Kasumi-1 (cell line): ENCODE measurements at regions not wholly inside any gene's neighbourhood (a gene's known extent, or its start where the extent isn't known, plus 50 kb on each side); places are given as distances from the start of the nearest gene placed in this dataset.
"Not testable (repeated sequence)": the region's sequence is repeated elsewhere in the genome, so short reads cannot be mapped to it uniquely, and the experiment has no call there.

Source experiments
- DNase-seq, 2 experiments: peaks; one replicate each; lab custom pipeline; 2025; lab: John Stamatoyannopoulos, UW

DNA sequence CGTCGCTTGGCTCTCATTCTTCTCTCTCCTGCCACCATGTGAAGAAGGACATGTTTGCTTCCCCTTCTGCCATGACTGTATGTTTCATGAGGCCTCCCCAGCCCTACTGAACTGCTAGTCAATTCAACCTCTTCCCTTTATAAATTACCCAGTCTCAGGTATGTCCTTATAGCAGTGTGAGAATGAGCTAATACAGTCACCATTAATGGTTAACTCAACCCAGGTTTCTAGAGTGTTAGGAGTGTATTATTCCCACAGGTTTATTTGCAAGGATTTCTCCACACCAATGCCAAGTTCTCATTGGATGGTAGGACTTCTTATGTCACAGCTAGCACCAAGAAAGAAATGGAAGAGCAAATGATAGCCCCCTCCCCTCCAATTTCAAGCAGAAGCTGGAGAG, 71.9 kb downstream of the DYNAP start:
- no peak for DNase-seq

DNA sequence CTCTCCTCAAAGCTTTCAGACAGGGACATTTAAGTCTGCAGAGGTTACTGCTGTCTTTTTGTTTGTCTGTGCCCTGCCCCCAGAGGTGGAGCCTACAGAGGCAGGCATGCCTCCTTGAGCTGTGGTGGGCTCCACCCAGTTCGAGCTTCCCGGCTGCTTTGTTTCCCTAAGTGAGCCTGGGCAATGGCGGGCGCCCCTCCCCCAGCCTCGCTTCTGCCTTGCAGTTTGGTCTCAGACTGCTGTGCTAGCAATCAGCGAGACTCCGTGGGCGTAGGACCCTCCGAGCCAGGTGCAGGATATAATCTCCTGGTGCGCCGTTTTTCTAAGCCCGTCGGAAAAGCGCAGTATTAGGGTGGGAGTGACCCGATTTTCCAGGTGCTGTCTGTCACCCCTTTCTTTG, 78.7 kb downstream of the DYNAP start:
- not testable (repeated sequence) for DNase-seq

DNA sequence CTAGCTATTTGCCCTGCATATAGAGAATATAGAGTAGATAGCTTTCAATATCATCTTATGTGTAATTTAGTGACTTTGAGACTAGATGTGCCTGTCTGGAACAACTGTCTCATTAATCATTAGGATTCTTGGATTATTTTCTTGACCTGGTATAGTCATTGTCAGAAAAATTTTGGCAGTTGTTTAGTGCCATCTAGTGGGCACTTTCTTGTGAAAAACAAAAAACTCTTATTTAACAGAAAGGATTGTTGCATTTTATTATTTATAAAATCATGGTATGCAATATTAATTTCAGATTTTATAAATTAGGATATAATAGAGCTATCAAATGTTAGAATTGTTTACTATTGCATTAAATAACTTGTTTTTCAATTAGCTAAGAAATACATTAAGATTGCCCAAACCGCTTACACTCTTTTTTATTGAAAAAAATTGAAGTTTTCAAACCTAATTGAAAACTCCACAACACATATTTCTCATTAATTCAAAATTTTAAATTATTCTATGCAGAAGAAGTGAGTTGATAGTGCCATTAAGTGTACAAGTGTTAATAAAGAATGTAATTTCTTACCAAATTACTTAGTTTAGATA, 80.3 kb downstream of the DYNAP start:
- DNase-seq, result peak; percentile 48 to 51

DNA sequence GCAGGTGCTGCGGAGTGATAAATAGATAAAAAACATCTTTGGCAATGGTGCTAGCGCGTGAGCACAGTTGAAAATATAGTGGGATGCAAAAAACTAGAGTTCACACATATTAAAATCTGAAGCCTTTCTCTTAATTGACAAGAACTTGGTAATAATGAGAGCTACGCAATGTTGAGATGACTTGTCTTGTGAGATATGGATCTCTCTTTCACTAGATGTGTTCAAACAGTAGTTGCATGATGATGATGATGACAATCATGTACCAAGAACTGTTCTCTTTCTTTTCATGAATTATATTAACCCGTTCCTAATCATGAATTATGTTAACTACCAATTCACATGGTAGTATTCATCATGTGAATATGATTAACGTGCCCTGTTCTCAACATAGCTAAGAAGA, 81.1 kb downstream of the DYNAP start:
- DNase-seq, result no peak

DNA sequence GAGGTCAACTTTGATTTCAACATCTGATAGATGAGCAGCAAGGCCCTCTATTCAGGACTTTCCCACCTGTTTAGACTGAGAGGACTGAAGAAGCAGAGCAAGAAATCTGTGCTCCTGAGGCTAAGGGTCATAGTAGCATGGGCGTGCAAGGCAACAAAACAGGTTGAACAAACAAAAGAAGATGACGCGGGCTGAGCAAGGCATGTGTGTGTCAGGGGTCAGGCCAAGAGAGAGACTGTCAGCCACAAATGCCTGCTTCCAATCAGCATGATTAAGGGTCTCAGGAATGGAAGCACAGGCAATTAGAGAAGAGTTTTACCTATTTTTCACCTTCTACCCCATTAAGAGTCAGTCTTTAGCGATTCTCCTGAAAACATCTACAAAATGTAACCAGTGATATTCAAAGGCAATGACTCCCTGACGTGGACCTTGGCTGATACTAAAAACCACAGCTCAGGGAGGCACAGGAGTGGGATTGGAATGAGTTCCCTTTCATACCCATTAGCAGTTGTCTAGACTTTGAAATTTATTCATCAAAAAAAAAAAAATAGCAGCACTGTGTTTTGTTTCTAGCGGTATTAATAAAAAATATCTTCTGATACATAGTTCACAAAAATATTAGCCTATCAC, 81.9 kb downstream of the DYNAP start:
- DNase-seq, result no peak

DNA sequence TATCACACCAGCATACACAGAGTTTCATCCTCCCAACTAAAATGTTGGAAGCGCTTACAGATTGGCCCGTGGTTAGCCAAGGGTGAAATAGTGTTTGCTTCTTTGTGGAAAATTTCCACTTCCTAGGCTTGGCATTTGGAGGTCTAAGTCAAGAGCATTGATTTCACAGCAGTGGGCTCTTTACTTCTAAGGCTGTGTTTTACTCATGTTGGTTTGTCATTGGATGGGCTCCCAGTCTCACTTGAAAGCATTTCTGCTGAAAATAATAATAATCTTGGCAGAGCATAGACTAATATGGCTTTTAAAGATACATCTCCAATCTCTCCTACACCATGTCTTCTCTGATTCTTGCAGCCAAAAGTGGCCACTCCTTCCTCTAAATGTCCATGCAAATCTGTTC, 82.9 kb downstream of the DYNAP start:
- DNase-seq, result no peak

DNA sequence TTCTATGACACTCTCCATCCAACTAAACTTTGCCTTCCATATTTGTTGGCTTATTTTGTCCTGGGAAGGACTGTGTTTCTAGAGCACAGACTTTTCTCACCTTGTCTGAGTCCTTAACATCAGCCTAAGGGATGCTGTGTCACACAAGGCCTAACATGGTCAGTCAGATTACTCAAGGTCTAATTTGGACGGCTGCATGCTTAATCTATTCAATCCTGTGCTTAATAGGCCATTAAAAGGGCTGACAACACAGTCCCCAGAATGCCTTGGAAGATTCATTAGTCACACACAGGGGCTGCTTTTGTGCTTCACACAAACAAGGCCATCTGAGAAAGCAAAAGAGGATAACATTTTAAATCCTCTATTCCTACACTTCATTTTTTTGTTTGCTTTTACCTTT, 84.0 kb downstream of the DYNAP start:
- no peak for DNase-seq

DNA sequence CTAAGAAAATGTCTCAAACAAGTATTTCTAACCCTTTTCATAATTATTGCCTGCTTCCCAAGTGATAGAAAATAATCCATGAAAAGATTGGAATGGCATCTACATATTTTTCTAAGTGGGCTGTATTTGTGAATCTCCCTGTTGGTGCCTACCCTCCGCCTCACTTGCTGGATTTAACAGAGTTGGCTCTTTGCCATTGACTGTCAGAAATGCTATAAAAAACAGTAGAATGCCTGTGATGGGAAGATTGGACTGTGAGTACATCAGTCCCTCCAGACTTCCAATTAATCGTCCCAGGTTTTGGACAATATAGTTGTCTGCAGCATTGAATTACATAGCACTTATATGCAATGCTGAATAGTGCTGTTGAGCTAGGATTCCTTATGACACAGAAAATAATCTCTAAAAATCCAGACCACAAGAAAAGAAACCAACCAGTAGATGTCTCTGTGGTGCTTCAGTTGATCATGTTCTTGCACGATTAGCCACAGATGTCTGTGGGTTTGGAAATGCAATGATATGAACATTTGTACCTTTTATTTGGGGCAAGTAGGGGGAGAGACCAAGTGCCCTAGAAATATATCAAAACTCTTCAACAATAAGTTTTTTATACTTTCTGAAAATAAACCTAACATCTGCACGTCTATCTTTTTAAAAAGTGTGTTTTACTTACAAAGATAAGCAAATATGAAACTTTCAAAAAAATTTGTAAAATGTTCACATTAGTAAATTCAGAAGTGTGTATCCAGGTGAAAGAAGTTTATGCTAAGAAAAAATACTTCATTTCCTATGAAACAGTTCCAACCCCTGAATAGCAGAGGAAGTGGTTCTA, 88.5 kb downstream of the DYNAP start:
- DNase-seq, result peak; percentile 82 to 88

DNA sequence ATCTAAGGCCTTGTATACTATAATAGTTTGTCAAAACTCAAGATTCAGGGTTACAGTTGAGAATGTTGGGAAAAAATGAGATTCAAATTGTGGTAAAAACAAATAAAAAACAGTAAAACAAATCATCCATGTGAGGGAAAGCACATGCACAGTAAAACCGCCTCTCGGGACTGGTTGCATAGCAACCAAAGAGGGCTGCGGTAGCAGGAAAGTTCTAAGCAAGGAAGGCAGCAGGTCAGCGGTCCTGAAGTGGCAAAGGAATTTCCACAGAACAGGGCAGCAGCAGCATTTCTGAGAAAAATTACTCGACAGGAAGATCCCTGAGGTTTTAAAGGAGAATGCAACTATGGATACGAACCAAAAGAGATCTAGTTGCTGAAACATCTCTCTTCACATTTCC, 93.7 kb downstream of the DYNAP start:
- DNase-seq, result no peak

DNA sequence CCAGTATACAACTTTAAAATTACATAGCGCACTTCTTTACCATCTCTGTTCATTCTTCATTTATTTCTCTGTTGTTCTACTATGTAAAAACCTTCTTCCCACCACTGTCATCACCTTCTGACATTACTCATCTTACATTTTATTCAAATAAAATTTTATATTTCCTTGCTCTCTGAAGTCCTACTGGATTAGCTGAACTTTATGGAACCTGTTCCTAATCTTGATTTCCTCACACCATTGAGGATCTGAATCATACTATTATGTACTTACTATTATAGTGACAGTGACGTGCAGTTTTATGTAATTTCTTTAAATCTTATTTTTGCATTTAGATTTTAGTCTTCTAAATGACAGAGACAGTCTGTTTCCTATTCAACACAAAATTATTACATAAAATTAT, 98.3 kb downstream of the DYNAP start:
- no peak for DNase-seq

DNA sequence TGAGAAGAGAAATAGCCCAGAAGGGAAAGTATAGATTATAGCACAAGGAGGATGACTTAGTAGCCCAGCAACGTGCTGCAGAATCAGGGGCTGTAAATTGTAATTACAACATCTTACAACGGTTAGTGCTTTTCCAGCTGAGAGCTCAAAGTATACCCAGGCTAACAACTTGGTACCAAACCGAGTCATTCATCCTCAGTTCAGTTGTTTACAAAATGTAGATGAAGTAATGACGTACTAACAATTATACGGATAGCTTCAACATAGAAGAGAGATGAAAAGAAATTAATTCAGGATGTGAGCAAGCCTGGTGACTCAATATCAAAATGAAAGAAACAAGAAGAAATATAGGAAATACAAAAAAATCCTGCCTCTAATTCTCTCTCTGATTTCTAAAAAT, 99.2 kb downstream of the DYNAP start:
- DNase-seq, result no peak

DNA sequence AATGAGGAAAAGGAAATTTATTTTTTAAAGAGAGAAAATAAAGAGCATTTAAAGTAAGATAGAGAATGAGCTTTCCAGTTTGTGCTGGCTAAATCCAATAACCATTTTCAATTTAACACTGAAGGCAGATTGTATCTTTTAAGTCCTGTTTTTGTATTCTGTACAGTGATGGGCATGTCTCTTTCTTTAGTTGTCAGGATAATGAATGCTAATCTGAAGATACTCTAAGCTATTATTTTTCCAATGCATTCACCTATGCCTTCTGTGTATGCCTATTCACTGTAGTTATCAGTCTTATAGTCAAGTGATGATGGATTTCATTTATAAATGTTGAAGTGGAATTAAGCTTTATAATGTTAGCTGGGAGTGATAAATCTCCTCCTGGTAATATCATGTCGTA, 101.4 kb downstream of the DYNAP start:
- no peak for DNase-seq

DNA sequence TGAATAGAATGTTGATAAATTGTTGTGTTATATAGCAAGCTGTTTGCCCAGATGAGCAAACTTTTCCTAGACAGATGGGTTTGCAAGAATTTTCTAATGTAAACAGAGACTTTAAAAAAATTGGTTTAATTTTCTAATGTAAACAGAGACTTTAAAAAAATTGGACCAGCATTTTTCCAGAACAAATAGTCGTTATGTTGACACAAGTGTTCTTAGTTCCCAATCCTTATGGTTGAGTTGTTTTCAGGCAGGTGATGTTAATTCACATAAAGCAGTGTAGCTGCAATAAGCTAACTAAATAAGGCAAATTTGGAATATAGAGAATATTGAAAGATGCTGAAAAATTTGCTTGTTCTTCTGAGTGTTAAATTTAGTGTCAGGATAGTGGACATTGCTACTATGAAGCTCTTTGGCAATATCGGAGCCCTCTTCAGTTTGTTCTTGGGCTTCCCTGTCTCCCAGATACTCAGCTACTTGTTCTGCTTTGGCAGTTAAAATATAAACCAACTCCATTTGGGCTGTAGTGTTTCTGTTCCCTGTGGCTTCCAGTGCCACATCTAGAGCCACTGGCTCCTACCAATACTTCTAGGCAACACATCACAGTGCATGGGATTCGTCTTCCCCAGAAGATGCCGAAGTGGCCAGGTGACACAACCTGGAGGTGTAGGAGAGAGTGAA, 105.7 kb downstream of the DYNAP start:
- DNase-seq, result no peak

DNA sequence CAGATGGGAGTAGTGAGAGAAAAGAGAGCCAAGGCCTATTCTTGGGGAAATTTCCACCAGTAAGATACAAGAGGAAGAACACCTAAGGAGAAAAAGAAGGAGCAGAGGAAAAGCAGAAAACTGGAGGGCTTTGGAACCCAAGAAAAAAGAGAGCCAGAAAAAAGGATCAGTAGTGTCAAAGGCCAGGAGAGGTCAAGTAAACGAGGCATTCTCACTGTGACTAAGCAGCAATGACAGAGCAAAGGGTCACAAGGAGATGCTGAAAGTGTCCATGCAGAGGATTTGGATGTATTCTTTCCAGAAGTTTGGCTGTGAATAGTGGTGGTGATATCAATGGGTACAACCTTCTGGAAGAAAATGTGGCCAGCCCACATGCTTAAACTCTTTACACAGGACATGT, 109.5 kb downstream of the DYNAP start:
- no peak for DNase-seq

DNA sequence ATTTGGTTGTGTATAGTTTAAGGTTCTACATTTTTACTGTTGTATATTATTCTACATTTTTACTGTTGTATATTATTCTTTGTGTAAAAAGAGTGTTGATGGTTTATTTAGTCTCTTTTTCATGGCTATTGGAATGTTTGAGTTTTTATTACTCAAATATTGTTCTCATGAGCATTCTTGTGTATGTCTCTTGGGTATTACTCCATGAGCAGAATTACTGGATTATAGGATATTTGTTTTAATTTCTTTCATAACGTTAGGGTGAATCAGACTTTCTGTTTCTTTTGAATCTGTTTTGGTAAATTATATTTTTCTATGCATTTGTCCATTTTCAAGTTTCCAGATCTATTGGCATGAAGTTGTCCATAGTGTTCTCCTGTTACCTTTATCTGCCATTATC, 111.6 kb downstream of the DYNAP start:
- DNase-seq, result no peak

DNA sequence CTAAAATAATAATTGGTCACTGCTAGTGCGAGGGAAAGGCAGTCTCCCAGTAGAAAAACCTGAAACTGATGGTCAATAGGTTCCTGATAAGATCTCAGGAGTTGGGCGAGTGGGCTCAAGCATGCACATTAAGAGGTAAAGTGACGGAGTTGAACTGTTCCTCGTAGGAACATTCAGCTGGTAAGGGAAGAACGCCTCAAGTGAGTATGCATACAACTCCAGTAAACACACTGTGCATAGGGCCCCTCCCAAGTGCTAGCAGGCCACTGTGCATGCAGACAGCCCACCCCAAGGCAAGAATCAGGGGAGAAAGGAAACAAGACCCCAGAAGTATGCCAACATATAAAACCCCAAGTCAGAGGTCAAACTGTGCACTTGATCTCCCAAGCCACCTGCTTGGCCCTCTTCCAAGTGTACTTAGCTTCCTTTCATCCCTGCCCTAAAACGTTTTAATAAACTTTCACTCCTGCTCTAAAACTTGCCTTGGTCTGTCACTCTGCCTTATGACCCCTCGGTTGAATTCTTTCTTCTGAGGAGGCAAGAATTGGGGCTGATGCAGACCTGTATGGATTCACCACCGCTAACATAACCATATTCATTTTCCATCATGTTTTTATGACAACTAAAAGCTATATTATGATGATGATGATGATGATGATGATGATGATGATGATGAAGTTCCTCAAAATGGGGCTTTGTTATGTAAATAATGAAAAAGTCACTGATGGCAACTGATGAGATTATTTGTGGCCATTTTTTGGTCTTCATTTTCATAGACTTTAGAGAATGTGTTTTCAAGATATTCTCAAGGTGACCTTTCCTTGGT, 118.0 kb upstream of the RAB27B start:
- DNase-seq, result no peak

DNA sequence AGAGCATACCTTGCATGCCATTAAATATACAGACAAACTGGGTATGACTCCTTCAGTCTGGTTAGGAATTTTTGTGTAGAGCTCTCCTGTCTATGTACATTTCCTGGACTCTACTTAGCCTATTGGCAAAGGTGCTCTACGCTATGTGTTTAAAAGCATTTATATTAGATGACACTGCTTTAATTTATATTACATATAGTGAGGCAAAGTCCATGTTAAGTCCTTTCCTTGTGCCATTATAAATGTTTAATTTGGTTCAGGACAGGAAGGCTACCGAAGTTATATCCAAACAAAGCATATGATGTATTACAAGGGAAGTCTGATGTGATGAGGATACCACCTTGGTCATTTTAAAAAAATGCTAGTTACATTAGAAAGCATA, 117.4 kb upstream of the RAB27B start:
- no peak for DNase-seq

DNA sequence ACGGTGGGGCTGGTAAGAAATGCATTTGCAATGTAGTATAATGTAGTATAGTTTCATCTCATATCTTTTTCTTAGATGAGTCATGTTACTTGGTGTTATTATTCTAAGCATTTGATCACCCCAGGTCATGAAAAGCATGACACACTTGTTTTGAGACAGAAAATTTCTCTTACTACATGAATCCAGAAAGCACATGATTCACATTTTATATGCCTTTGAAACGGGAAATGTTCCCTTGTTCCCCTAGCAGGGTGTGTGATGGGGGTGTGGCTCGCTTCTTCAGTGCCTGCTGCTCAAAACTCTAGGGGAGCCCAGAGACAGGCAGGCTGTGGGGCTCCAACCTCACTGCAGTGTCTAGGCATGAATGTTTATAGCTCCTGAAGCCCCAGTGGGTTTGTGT, 116.0 kb upstream of the RAB27B start:
- no peak for DNase-seq

DNA sequence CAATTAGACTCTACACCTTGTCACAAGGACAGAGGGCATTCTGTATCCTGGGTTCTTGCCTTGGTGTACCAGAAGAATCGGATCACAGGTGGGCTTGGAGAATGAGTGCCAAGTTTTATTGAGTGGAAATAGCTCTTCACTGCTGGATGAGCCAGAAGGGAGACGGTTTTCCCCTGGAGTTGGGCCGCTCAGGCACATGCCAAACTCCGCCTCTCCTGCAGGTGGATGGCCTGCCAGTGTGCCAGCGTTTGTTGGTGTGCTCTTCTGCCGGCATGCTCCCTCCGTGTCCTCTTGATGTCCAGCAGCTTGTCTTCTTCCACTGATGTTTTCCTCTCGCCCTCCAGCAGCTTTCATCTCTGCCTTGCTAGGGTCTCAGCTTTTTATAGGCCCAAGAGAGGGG, 115.5 kb upstream of the RAB27B start:
- no peak for DNase-seq

DNA sequence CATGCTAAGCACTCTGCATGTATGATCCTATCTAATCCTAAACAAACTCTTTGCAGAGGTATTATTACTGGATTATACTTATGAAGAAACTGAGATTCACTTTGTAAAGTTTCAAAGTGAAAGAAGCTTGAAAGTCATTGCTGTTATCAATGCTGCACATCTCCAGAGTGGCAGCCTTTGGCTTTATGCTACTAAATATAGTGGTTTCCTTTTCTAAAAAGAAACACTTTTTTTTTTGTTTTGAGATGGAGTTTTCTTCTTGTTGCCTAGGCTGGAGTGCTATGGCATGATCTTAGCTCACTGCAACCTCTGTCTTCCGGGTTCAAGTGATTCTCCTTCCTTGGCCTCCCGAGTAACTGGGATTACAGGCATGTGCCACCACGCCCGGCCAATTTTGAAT, 114.9 kb upstream of the RAB27B start:
- no peak for DNase-seq

DNA sequence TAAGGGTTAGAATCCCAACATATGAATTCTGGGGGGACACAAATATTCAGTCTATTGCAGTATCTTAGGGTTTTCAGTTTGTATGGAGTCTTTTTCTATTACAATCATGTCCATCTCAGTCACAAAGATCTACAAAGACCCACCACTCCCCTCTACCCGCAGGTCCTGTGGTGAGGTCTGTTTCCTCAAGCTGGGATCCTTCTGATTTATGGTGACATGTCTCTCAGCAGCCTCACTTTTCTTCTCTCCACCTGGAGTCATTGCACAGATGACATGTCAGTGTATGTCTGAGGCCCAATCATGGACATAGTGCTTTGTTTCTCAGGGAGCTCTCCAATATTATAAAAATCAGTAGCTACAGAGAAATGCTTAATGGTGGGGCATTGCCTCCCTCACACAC, 113.4 kb upstream of the RAB27B start:
- no peak for DNase-seq

DNA sequence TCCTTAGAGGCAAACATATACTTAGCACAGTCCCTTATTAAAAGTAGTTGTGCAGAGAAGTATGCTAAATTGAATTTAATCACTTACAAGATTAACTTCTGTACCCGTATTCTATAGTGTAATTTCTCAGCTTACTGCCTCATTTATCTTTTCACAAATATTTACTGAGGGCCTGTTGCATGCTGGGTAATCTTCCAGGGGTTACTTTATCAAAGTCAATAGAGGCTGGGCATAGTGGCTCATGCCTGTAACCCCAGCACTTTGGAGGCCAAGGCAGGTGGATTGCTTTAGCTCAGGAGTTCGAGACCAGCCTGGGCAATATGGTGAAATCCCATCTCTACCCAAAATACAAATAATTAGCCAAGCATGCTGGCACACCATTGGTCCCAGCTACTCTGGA, 111.7 kb upstream of the RAB27B start:
- DNase-seq, result no peak
